Mucosa of rectum (tissue), 2 donors: ENCODE measurements at regions not wholly inside any gene's neighbourhood (a gene's known extent, or its start where the extent isn't known, plus 50 kb on each side); places are given as distances from the start of the nearest gene placed in this dataset.

Experiments used
- H3K27ac ChIP-seq, 2 donors: one replicate each; pipeline ENCODE4 v1.7.0; 2013; ENCODE audit warnings: inconsistent platforms in 2 of 2, low read depth in 2 of 2, low read length in 2 of 2
- H3K27me3 ChIP-seq, 2 donors: one replicate each; pipeline ENCODE4 v1.7.0; 2013; ENCODE audit warnings: low read length in 2 of 2; ENCODE audit not compliant: control insufficient read depth in 2 of 2, insufficient read depth in 2 of 2
- H3K36me3 ChIP-seq, 2 donors: one replicate each; pipeline ENCODE4 v1.7.0; 2013; ENCODE audit warnings: low read length in 2 of 2; ENCODE audit not compliant: control insufficient read depth in 2 of 2, insufficient read depth in 2 of 2
- H3K4me1 ChIP-seq, 2 donors: one replicate each; pipeline ENCODE4 v1.7.0; 2013; ENCODE audit warnings: low read length in 2 of 2, mild to moderate bottlenecking in 1 of 2; ENCODE audit not compliant: control insufficient read depth in 2 of 2, insufficient read depth in 2 of 2
- H3K4me3 ChIP-seq, 2 donors: one replicate each; pipeline ENCODE4 v1.7.0; 2013; ENCODE audit warnings: low read length in 2 of 2
- H3K9ac ChIP-seq, 2 donors: one replicate each; pipeline ENCODE4 v1.7.0; 2013; ENCODE audit warnings: low read length in 2 of 2, low read depth in 1 of 2, mild to moderate bottlenecking in 1 of 2
- H3K9me3 ChIP-seq, 2 donors: one replicate each; pipeline ENCODE4 v1.7.0; 2013; ENCODE audit warnings: low read length in 2 of 2; ENCODE audit not compliant: control insufficient read depth in 2 of 2
- donor health status: healthy.
- donor health status: Normal muscosa, but diverticular disease.

DNA sequence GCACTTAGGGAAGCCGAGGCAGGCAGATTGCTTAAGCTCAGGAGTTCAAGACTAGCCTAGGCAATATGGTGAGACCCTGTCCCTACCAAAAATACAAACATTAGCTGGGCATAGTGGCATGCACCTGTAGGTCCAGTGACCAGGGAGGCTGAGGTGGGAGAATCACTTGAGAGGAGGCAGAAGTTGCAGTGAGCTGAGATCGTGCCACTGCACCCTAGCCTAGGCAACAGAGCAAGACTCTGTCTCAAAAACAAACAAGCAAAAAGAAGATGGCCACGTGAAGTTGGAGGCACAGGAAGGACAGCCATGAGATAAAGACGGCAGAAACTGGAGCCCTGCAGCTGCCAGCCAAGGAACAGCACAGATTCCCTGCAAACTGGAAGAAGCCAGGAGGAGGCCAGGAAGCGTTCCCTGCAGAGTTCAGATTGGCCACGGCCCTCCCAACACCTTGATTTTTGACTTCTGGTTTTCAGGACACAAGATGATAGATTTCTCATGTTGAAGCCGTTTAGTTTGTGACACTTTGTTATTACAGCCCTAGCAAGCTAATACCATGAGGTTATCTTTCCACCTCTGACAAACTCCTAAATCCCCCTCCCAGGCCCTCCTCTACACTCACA lies 786.7 kb downstream of the UQCRFS1 start:
- H3K9ac ChIP-seq, result no peak overlapping the region

DNA sequence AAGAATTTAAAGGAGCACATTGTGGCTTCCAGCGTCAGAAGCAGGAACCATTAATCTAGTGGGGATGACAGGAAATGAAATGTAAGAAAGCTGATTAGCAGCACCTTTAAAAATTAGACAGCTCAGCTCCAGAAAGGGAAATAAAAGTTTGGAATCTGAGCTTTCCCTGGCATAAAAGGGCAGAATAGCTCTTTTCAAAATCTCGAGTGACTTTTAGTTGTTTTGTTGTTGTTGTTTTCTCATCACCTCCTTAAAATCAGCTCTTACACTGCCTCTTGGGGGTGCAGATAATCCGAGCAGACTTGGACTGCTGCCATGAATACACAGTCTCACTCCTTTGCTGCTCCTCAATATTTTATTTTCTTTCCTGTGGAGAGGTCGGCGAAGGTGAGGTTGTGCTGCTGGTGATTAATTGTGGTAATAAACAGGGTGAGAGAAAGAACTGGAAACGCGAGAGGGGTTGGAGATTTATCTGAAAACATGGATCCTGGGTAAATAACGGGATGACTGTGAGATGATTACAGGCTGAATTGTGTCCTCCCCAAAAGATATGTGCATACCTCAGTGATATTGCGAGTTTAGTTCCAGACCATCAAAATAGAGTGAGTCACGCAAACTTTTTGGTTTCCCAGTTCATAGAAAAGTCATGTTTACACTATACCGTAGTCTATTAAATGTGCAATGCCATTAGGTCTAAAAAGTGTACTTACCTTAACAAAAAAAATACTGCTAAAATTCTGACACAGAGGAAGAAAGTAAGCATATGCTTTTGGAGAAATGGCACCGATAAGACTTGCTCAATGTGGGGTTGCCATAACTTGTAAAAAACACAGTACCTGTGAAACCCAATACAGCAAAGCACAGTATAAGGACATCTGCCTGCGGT lies 787.7 kb downstream of the UQCRFS1 start:
- H3K4me1 ChIP-seq, result peaks cover 4% of the 10 kb centered on the region in 2 donors
- no peaks in the 10 kb centered on the region for H3K36me3 ChIP-seq

More for the DNA sequence above, 786.7 kb downstream of the UQCRFS1 start:
- Histone ChIP-seq H3K4me1 (peaks cover 4% of the 10 kb centered on the region in 2 donors), H3K4me3 (no peak overlapping the region), H3K27ac (no peak overlapping the region), H3K9me3 (no peaks in the 10 kb centered on the region), H3K36me3 (no peaks in the 10 kb centered on the region), H3K27me3 (no peaks in the 10 kb centered on the region)

DNA sequence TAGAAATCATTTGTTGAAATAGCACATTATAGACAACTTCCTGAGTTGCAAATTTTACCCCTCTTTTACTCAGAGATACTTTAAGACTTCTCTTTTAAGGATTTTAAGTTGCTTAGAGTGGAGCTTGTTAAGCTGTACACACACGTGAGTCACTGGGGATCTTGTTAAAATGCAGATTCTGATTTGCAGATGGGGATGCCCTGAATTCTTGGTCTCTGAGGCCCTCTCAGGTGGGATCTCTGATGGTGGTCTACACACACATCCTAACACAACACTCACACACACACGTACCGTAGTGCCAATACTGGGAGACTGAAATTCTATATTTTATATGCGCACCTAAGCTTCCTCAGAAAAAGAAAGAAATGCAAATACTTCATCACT lies 788.3 kb downstream of the UQCRFS1 start:
- H3K27me3 ChIP-seq, result no peaks in the 10 kb centered on the region
- no peak overlapping the region for H3K4me3 ChIP-seq
- H3K9ac ChIP-seq, result no peak overlapping the region
- no peaks in the 10 kb centered on the region for H3K9me3 ChIP-seq
- H3K36me3 ChIP-seq, result no peaks in the 10 kb centered on the region
- H3K4me1 ChIP-seq, result peaks cover 4% of the 10 kb centered on the region in 2 donors
- no peak overlapping the region for H3K27ac ChIP-seq

More for the DNA sequence above, 787.7 kb downstream of the UQCRFS1 start:
- Histone ChIP-seq H3K4me3 (no peak overlapping the region), H3K9me3 (no peaks in the 10 kb centered on the region), H3K9ac (no peak overlapping the region), H3K27me3 (no peaks in the 10 kb centered on the region), H3K27ac (no peak overlapping the region)

DNA sequence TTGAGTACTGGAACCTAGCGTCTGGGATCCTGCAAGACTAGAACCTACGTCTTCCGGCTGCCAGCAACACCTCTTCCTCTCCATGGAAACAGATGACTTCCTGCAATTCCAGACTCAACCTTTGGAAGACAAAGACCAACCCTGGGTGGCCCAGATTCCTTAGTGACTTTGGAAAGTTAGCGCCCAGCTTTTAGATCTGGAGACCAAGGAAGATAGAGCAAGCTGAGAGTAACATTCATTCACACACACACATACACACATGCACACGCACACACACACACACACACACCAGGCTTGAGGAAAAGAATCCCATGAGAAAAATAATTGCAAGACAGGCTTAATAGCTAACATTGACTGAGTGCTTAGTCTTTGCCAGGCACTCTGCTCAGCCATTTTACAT lies 788.9 kb downstream of the UQCRFS1 start:
- no peaks in the 10 kb centered on the region for H3K27me3 ChIP-seq
- H3K4me1 ChIP-seq, result peaks cover 4% of the 10 kb centered on the region in 2 donors

DNA sequence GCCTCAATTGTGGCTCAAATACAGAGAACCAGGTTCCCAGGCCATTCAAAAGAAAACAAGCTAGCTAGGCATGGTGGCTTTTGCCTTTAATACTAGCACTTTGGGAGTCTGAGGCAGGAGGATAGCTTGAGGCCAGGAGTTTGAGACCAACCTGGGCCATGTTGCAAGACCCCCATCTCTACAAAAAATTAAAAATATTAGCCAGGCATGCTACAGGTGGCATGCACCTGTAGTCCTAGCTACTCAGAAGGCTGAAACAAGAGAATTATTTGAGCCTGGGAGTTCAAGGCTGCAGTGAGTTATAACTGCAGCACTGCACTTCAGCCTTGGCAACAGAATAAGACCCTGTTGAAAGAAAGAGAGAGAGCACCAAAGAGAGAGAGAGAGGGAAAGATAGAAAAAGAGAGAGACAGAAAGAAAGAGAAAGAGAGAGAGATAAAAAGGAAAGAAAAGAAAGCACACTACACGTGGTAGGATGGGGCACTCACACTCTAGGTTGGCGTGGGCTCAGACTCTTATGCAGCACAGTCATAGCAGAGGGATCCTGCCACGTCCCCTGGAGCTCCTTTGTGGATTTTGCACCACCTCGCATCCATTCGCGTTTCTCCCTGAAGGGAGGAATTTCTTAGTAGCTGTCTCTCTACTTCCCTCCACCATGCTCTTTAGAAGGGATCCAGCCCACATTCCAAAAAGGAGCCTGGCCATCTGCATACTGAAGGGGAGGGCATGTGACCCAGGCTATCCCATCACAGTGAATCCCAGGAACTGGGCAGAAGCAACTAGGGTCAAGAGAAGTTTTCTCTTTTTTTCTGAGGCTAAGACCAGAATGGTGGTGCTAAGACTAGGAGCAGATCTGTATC lies 789.9 kb downstream of the UQCRFS1 start:
- H3K4me3 ChIP-seq, result no peak overlapping the region
- no peak overlapping the region for H3K27ac ChIP-seq

More for the DNA sequence above, 788.9 kb downstream of the UQCRFS1 start:
- Histone ChIP-seq H3K27ac (no peak overlapping the region), H3K9me3 (no peaks in the 10 kb centered on the region), H3K9ac (no peak overlapping the region), H3K36me3 (no peaks in the 10 kb centered on the region), H3K4me3 (no peak overlapping the region)

DNA sequence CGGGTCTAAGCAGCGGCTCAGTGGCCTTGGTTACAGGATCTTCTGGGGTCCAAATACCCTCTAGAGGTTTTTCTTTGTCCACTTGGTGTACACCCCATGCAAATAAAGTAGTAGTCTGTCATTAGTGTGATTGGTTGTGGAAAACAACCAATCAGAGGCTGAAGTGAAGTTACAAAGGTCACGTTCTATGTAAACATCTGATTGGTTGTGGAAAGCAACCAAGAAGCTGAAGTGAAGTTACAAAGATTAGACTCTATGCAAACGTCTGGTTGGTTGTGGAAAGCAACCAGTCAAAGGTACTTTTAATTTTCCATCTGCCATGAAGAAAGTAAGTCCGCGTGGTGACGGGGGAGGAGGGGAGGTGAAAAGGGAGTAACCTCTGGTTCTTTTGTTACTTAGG lies 790.9 kb downstream of the UQCRFS1 start:
- Histone ChIP-seq H3K9me3 (no peaks in the 10 kb centered on the region), H3K4me3 (no peak overlapping the region), H3K27ac (no peak overlapping the region), H3K4me1 (peaks cover 4% of the 10 kb centered on the region in 2 donors), H3K9ac (no peak overlapping the region), H3K36me3 (no peaks in the 10 kb centered on the region), H3K27me3 (no peaks in the 10 kb centered on the region)

More for the DNA sequence above, 789.9 kb downstream of the UQCRFS1 start:
- H3K9ac ChIP-seq, result no peak overlapping the region
- H3K36me3 ChIP-seq, result no peaks in the 10 kb centered on the region
- peaks cover 4% of the 10 kb centered on the region in 2 donors for H3K4me1 ChIP-seq
- no peaks in the 10 kb centered on the region for H3K27me3 ChIP-seq
- H3K9me3 ChIP-seq, result no peaks in the 10 kb centered on the region

DNA sequence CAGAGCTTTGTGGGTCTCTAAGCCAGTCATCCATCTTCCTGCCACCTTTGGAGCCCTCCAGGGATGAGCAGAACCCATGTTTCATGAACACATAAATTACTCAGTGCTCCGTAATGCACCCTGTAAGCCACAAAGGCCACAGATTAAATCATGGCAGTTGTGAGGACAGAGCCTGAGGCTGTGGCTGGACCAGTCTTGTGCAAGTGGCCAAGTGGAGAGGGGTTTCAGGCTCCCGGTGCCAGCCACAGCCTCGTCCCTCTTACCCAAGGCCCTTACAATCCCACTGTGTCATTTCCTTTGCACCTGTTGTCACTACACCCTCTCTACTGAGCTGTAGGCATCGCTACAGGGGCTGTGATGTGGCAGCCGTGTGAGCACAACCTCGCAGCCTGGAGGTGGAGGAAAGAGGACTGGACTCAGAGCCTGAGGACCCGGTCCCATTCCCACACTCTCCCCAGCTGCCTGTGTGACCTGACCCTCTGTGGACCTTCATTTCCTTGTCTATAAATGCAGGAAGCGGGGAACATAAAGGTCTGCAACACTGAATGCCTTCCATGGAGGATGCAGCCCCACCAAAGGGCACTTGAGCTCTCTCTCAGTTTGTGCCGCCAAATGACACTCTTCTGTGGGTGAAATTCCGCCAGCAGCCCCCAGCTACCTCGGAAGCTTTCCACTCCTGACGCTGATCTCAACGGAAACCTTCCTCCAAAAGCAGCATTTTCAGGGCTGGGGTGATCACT lies 792.0 kb downstream of the UQCRFS1 start:
- no peak overlapping the region for H3K27ac ChIP-seq
- no peaks in the 10 kb centered on the region for H3K27me3 ChIP-seq
- H3K4me3 ChIP-seq, result no peak overlapping the region

DNA sequence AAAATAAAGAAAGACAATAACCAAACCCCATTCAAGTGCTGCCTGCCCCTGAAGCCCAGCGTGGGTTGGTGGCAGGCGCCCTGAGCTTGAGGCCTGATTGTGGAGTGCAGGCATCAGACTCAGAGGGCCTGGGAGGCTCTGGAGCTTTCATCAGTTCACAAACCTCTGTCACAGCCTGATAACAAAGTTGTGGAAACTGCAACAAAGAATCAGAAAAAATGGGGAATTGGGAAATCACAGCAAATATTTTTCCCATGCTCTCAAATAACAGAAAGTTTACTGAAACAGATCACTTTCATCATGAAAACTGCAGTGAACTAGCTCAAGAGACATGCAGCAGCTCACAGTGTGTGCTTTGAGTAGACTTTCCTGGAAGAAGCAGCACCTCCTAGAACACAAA lies 793.6 kb downstream of the UQCRFS1 start:
- H3K36me3 ChIP-seq, result no peaks in the 10 kb centered on the region
- H3K27ac ChIP-seq, result no peak overlapping the region
- H3K4me1 ChIP-seq, result peaks cover 4% of the 10 kb centered on the region in 2 donors
- no peaks in the 10 kb centered on the region for H3K27me3 ChIP-seq
- no peaks in the 10 kb centered on the region for H3K9me3 ChIP-seq
- H3K4me3 ChIP-seq, result no peak overlapping the region
- no peak overlapping the region for H3K9ac ChIP-seq

More for the DNA sequence above, 792.0 kb downstream of the UQCRFS1 start:
- H3K4me1 ChIP-seq, result peaks cover 4% of the 10 kb centered on the region in 2 donors
- no peaks in the 10 kb centered on the region for H3K36me3 ChIP-seq
- no peak overlapping the region for H3K9ac ChIP-seq
- no peaks in the 10 kb centered on the region for H3K9me3 ChIP-seq

DNA sequence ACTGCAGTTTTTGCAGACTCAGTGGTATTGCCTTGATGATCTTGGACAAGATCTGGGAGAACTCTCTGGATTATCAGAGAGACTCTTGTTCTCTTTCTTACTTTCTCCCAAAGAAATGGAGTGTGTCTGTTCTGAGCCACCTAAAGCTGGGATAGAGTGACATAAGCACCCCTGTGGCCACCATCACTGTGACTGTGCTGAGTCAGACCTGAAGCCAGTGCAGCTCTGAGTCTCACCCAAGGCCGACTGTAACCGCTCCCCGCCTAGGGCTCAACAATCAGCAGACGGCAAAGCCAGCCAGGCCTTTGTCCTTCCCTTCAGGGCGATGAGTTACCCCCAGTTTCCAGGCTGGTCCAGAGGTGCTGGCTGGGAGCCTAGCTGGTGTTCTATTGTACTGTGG lies 795.6 kb downstream of the UQCRFS1 start:
- Histone ChIP-seq H3K27ac (no peak overlapping the region), H3K9me3 (no peaks in the 10 kb centered on the region), H3K9ac (no peak overlapping the region), H3K4me3 (no peak overlapping the region), H3K4me1 (no peaks in the 10 kb centered on the region), H3K36me3 (no peaks in the 10 kb centered on the region), H3K27me3 (no peaks in the 10 kb centered on the region)
